K562 (cell line): ENCODE measurements at regions not wholly inside any gene's neighbourhood (a gene's known extent, or its start where the extent isn't known, plus 50 kb on each side); places are given as distances from the start of the nearest gene placed in this dataset.
"Not testable (repeated sequence)": the region's sequence is repeated elsewhere in the genome, so short reads cannot be mapped to it uniquely, and the experiment has no call there.

Experiments used
- KLF1 ChIP-seq: fragments of 450-650 bp; IDR thresholded peaks from 2 replicates; pipeline ENCODE4 v1.6.1; 2016; ENCODE audit warnings: missing genetic modification characterization, missing compliant biosample characterization
- MTF1 ChIP-seq: fragments of 250-450 bp; sonication (Bioruptor Pico); IDR thresholded peaks from 2 replicates; pipeline ENCODE4 v1.9.0; 2021; ENCODE audit warnings: moderate library complexity, mild to moderate bottlenecking, inconsistent platforms, borderline replicate concordance
- REST ChIP-seq, 2 experiments: fragments of 450-650 bp; formaldehyde crosslinking in 1 of 2; IDR thresholded peaks; 2 replicates each; pipeline versions ENCODE4 v1.4.0 to v1.6.1; 2014 to 2020; ENCODE audit warnings: mild to moderate bottlenecking in 2 of 2, borderline replicate concordance in 1 of 2, low read depth in 1 of 2
- STAT5B ChIP-seq: fragments of 250-450 bp; sonication (Bioruptor Pico); IDR thresholded peaks from 2 replicates; pipeline ENCODE4 v1.8.0; 2021; ENCODE audit warnings: mild to moderate bottlenecking, inconsistent platforms
- TAF1 ChIP-seq: IDR thresholded peaks from 2 replicates; pipeline ENCODE4 v1.6.1; 2011; ENCODE audit warnings: mild to moderate bottlenecking, low read length, moderate library complexity; ENCODE audit not compliant: insufficient read depth, control insufficient read depth, severe bottlenecking; ENCODE audit errors: extremely low read depth
- TARDBP ChIP-seq: fragments of 450-650 bp; IDR thresholded peaks from 2 replicates; pipeline ENCODE4 v1.6.1; 2016
- ZBTB1 ChIP-seq: sonication (generic); formaldehyde crosslinking; IDR thresholded peaks from 2 replicates; pipeline ENCODE4 v1.8.1; 2023; ENCODE audit warnings: missing genetic modification reagents, low read depth, mild to moderate bottlenecking, borderline replicate concordance
- ZNF232 ChIP-seq: sonication (generic); formaldehyde crosslinking; IDR thresholded peaks from 2 replicates; pipeline ENCODE4 v1.8.0; 2022; ENCODE audit warnings: mild to moderate bottlenecking, missing genetic modification reagents
- TF ChIP-seq, protein P1 (sequence below): conservative IDR thresholded peaks from 2 replicates; pipeline ENCODE4 v1.6.1; 2011; ENCODE audit warnings: low read depth, mild to moderate bottlenecking, low read length; ENCODE audit not compliant: control insufficient read depth

DNA sequence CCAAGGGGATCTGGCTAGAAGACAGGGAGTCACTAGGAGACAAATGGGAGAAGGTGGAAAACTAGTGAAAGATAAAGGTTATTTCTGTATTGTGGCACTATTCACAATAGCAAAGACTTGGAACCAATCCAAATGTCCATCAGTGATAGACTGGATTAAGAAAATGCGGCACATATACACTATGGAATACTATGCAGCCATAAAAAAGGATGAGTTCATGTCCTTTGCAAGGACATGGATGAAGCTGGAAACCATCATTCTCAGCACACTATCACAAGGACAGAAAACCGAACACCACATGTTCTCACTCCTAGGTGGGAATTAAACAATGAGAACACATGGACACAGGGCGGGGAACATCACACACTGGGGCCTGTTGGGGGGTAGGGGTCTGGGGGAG, 282.4 kb upstream of the TAC1 start:
- not testable (repeated sequence) for TF ChIP-seq MTF1; ZNF232; REST (IDR thresholded peaks at IDR 0.05; ENCODE audit: borderline replicate concordance); REST (CRISPR knock-in tag; IDR thresholded peaks at IDR 0.05; ENCODE audit: low read depth); STAT5B (CRISPR knock-in tag); ZBTB1 (CRISPR knock-in tag); TAF1; TARDBP; KLF1
- TF ChIP-seq, protein P1, sequence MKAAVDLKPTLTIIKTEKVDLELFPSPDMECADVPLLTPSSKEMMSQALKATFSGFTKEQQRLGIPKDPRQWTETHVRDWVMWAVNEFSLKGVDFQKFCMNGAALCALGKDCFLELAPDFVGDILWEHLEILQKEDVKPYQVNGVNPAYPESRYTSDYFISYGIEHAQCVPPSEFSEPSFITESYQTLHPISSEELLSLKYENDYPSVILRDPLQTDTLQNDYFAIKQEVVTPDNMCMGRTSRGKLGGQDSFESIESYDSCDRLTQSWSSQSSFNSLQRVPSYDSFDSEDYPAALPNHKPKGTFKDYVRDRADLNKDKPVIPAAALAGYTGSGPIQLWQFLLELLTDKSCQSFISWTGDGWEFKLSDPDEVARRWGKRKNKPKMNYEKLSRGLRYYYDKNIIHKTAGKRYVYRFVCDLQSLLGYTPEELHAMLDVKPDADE = not testable (repeated sequence)
